Erythroblast (primary cell): ENCODE measurements at regions not wholly inside any gene's neighbourhood (a gene's known extent, or its start where the extent isn't known, plus 50 kb on each side); places are given as distances from the start of the nearest gene placed in this dataset.

ENCODE experiments used
- GATA1 ChIP-seq: IDR thresholded peaks from 2 replicates; pipeline ENCODE4 v1.6.1; 2011; ENCODE audit warnings: low read depth, mild to moderate bottlenecking, control low read depth, low read length, moderate library complexity
- POLR2A ChIP-seq: IDR thresholded peaks from 2 replicates; pipeline ENCODE4 v1.6.1; 2011; ENCODE audit warnings: mild to moderate bottlenecking, low read length

DNA sequence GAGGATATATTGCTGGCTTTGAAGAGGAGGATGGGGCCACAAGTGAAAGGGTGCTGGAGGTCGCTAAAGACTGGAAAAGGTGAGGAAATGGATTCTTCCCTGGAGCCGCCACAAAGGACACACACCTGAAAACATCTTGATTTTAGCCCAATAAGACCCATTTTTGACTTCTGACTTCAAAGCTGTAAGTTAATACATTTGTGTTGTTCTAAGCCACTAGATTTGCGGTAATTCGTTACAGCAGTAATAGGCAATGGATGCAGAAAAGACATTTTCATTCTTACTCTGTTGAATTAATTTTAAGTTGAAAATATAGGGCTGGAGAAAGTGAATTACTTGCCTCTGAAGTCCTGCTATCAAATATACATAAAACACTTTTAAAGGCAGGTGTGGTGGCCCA lies 117.7 kb upstream of the RAB12 start:
- no peak for TF ChIP-seq POLR2A
- TF ChIP-seq GATA1 = no peak
